ENCODE measurements at regions not wholly inside any gene's neighbourhood (a gene's known extent, or its start where the extent isn't known, plus 50 kb on each side); places are given as distances from the start of the nearest gene placed in this dataset.

DNA sequence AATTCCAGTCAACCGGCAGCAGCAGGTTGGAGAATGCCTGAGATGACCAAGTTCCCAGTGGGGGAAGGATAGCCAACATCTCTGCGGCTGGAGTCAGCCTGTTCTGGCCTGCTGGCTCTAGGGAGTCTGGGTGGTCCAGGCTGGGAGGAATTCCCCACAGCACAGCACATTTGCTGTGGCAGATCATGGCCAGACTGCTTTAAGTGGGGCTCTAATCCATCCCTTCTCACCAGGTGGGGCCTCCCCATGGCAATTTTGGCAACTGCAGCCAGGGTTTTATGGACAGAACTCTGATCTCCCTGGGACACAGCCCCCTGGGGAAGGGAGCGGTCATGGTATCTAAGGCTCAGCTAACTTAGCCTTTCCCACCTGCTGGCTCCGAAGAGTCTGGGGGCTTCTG is 226.1 kb downstream of the DTWD2 start:
- no peak overlapping the region for H3K27ac ChIP-seq
- H3K9me3 ChIP-seq, result no peaks in the 10 kb centered on the region
- no peak for DNase-seq (ENCODE audit: low spot score in 2 of 2)
- no peaks in the 10 kb centered on the region for H3K27me3 ChIP-seq
- WGBS, result 79% methylated on average over 2 of the region's 4 CpGs
- TF ChIP-seq, protein P1, sequence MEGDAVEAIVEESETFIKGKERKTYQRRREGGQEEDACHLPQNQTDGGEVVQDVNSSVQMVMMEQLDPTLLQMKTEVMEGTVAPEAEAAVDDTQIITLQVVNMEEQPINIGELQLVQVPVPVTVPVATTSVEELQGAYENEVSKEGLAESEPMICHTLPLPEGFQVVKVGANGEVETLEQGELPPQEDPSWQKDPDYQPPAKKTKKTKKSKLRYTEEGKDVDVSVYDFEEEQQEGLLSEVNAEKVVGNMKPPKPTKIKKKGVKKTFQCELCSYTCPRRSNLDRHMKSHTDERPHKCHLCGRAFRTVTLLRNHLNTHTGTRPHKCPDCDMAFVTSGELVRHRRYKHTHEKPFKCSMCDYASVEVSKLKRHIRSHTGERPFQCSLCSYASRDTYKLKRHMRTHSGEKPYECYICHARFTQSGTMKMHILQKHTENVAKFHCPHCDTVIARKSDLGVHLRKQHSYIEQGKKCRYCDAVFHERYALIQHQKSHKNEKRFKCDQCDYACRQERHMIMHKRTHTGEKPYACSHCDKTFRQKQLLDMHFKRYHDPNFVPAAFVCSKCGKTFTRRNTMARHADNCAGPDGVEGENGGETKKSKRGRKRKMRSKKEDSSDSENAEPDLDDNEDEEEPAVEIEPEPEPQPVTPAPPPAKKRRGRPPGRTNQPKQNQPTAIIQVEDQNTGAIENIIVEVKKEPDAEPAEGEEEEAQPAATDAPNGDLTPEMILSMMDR (IDR thresholded peaks at IDR 0.05), result no peak
- no peak for TF ChIP-seq POLR2A (IDR thresholded peaks at IDR 0.05)
- no peak for TF ChIP-seq POLR2AphosphoS5 (IDR thresholded peaks at IDR 0.05)
- no peak for TF ChIP-seq EP300 (IDR thresholded peaks at IDR 0.05)
- H3K36me3 ChIP-seq, result no peaks in the 10 kb centered on the region
- H3K4me3 ChIP-seq, result no peak overlapping the region
- H3K4me1 ChIP-seq, result no peaks in the 10 kb centered on the region

DNA sequence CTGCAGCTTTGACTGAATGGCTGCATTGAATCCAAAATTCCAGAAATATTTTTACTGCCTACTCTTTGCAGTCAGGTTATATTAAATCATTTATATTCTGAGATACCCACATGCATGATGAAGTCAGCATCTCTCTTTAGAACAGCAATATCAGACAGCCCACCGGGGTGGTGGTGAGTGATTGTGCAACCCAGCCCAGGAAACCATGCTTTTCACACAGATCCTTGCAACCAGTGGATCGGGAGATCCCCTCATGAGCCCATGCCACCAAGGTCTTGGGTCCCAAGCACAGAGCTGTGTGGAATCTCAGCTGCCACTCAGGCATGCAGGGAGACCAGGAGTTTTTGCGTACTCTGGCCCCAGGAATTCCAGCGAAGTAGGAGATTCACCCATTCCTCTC is 226.5 kb downstream of the DTWD2 start:
- H3K4me1 ChIP-seq, result no peaks in the 10 kb centered on the region
- no peak overlapping the region for H3K4me3 ChIP-seq
- no peaks in the 10 kb centered on the region for H3K27me3 ChIP-seq
- H3K9me3 ChIP-seq, result no peaks in the 10 kb centered on the region
- no peak overlapping the region for H3K27ac ChIP-seq
- 69% methylated on average over 4 of the region's 4 CpGs for WGBS
- DNase-seq (ENCODE audit: low spot score in 2 of 2), result no peak
- TF ChIP-seq POLR2AphosphoS5 (IDR thresholded peaks at IDR 0.05) (no peak), POLR2A (IDR thresholded peaks at IDR 0.05) (no peak), EP300 (IDR thresholded peaks at IDR 0.05) (no peak)
- TF ChIP-seq, protein P1 (IDR thresholded peaks at IDR 0.05), result no peak
- H3K36me3 ChIP-seq, result no peaks in the 10 kb centered on the region

DNA sequence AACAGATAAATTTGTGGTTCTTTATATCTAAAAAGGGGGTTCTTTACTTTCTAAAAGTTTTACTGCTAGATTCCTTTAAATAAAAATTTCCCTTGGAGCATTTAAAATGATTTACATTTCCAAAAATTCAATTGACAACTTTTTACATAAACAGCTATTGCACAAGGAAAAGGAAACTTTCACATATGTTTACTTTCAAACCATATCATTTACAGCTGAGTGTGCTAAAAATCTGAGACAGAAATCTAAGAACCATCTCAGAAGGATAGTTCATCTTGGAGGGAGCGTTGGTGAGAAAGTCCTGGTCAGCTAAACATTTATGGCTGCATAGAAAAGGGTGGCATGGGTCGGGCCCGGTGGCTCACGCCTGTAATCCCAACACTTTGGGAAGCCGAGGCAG is 235.4 kb downstream of the DTWD2 start:
- 91% methylated on average over 5 of the region's 5 CpGs for WGBS
- TF ChIP-seq EP300 (IDR thresholded peaks at IDR 0.05) (no peak), POLR2A (IDR thresholded peaks at IDR 0.05) (no peak), POLR2AphosphoS5 (IDR thresholded peaks at IDR 0.05) (no peak)
- TF ChIP-seq, protein P1 (IDR thresholded peaks at IDR 0.05), result no peak
- no peak for DNase-seq (ENCODE audit: low spot score in 2 of 2)
- no peak overlapping the region for H3K4me3 ChIP-seq
- no peaks in the 10 kb centered on the region for H3K36me3 ChIP-seq
- no peaks in the 10 kb centered on the region for H3K9me3 ChIP-seq
- no peaks in the 10 kb centered on the region for H3K27me3 ChIP-seq
- H3K4me1 ChIP-seq, result no peaks in the 10 kb centered on the region
- H3K27ac ChIP-seq, result no peak overlapping the region

DNA sequence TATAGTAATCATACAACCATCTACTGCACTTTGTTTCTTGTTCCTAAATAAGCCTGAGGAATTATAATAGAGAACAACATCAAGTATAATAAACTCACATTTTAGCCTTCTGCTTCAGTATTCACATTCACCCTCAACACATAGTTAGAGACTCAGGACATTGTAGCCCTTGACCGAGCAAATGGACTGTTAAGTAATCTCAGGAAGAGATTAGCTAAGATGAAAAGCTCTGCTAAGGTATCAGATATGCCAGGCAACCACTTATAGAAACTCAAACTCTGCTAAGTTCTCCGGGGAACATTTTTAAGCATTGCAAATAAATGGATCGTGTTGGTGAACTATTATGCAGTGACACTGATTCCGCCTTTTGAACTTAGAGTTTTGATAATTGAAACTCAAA is 252.0 kb downstream of the DTWD2 start:
- 87% methylated on average over 4 of the region's 4 CpGs for WGBS

DNA sequence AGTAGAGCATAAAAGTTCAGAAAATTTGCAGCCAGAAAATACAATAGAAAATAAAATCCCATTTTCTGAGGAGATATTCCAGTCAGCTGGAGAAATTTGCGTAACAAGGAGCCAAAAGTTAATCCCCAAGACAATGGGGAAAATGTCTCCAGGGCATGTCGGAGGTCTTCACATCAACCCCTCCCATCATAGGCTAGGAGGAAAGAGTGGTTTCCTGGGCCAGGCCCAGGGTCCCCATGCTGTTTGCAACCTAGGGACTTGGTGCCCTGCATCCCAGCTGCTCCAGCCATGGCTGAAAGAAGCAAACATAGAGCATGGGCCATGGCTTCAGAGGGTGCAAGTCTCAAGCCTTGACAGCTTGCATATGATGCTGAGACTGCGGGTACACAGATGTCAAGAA is 255.0 kb downstream of the DTWD2 start:
- 87% methylated on average over 3 of the region's 3 CpGs for WGBS
- Histone ChIP-seq H3K4me1 (no peaks in the 10 kb centered on the region), H3K9me3 (no peaks in the 10 kb centered on the region), H3K27me3 (no peaks in the 10 kb centered on the region), H3K36me3 (no peaks in the 10 kb centered on the region), H3K4me3 (no peak overlapping the region), H3K27ac (no peak overlapping the region)
- DNase-seq (ENCODE audit: low spot score in 2 of 2), result no peak
- TF ChIP-seq, protein P1 (IDR thresholded peaks at IDR 0.05), result no peak
- TF ChIP-seq POLR2AphosphoS5 (IDR thresholded peaks at IDR 0.05) (no peak), EP300 (IDR thresholded peaks at IDR 0.05) (no peak), POLR2A (IDR thresholded peaks at IDR 0.05) (no peak)

More for the DNA sequence above, 252.0 kb downstream of the DTWD2 start:
- Histone ChIP-seq H3K36me3 (no peaks in the 10 kb centered on the region), H3K4me3 (no peak overlapping the region), H3K4me1 (no peaks in the 10 kb centered on the region), H3K27ac (no peak overlapping the region), H3K9me3 (no peaks in the 10 kb centered on the region), H3K27me3 (no peaks in the 10 kb centered on the region)
- TF ChIP-seq, protein P1 (IDR thresholded peaks at IDR 0.05), result no peak
- TF ChIP-seq POLR2A (IDR thresholded peaks at IDR 0.05) (no peak), POLR2AphosphoS5 (IDR thresholded peaks at IDR 0.05) (no peak), EP300 (IDR thresholded peaks at IDR 0.05) (no peak)
- no peak for DNase-seq (ENCODE audit: low spot score in 2 of 2)
